MM.1S (cell line): ENCODE measurements at regions not wholly inside any gene's neighbourhood (a gene's known extent, or its start where the extent isn't known, plus 50 kb on each side); places are given as distances from the start of the nearest gene placed in this dataset.

Source experiments
- CTCF ChIP-seq: fragments of 300-600 bp; sonication (generic); IDR thresholded peaks from 2 replicates; pipeline ENCODE4 v1.5.1; 2016; ENCODE audit warnings: antibody characterized with exemption, low read length, mixed read lengths
- EZH2phosphoT487 ChIP-seq: fragments of 300-600 bp; sonication (generic); IDR thresholded peaks from 2 replicates; pipeline ENCODE4 v1.6.1; 2018; ENCODE audit warnings: antibody characterized with exemption, low read length

- TF ChIP-seq CTCF (no peak), EZH2phosphoT487 (no peak)
Measured at GRCh38 chr3:158005391-158006100, 100.7 kb downstream of the SHOX2 start.
